ENCODE measurements at regions not wholly inside any gene's neighbourhood (a gene's known extent, or its start where the extent isn't known, plus 50 kb on each side); places are given as distances from the start of the nearest gene placed in this dataset.

DNA sequence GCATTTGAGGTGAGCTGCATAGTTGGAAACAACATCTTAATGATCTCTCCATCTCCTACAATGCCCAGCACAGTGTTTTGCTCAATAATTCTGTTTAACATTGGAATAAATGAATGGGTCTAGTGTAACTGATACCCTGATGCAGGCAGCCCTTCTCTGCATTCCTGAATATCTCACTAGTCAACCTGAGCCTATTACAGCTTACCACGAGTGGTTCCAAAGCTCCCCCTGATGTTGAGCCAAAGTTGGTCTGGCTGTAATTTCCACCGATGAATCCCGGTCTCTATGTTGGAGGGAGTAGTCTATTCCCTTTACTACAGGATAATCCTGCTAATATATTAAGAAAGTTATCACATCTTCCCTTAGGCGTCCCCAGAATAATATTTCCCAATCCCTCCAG is 63.8 kb downstream of the ZBTB18 start:
- H3K36me3 ChIP-seq, result no peaks in the 10 kb centered on the region
- H3K9me3 ChIP-seq, result no peaks in the 10 kb centered on the region
- H3K4me3 ChIP-seq, result no peak overlapping the region
- no peaks in the 10 kb centered on the region for H3K27me3 ChIP-seq
- H3K4me1 ChIP-seq, result no peaks in the 10 kb centered on the region
- no peak for ATAC-seq
- WGBS, 2 donors (ENCODE audit: low coverage in 1 of 2), result 55 to 90% methylated on average over 3 to 4 of the region's 4 CpGs
- H3K27ac ChIP-seq, result no peak overlapping the region
- TF ChIP-seq POLR2AphosphoS5 (IDR thresholded peaks at IDR 0.05) (no peak), POLR2A (IDR thresholded peaks at IDR 0.05) (no peak), EP300 (IDR thresholded peaks at IDR 0.05) (no peak)
- TF ChIP-seq, protein P1, sequence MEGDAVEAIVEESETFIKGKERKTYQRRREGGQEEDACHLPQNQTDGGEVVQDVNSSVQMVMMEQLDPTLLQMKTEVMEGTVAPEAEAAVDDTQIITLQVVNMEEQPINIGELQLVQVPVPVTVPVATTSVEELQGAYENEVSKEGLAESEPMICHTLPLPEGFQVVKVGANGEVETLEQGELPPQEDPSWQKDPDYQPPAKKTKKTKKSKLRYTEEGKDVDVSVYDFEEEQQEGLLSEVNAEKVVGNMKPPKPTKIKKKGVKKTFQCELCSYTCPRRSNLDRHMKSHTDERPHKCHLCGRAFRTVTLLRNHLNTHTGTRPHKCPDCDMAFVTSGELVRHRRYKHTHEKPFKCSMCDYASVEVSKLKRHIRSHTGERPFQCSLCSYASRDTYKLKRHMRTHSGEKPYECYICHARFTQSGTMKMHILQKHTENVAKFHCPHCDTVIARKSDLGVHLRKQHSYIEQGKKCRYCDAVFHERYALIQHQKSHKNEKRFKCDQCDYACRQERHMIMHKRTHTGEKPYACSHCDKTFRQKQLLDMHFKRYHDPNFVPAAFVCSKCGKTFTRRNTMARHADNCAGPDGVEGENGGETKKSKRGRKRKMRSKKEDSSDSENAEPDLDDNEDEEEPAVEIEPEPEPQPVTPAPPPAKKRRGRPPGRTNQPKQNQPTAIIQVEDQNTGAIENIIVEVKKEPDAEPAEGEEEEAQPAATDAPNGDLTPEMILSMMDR (IDR thresholded peaks at IDR 0.05), result no peak

DNA sequence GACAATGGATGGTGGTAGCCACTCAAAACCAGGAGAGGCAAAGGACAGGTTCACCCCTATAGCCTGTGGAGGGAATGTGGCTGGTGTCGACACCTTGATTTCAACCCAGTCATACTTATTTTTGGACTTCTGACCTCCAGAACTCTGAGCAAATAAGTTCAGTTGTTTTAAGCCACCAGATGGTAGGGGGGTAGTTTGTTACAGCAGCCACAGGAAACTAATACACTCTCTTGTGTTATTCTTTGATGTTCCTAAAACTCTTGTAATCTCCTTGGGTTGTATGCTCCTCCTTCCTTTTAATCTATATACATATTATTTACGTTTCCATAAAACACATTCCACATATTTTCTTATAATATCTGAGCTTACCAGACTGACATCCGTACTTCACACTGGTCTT is 65.9 kb downstream of the ZBTB18 start:
- ATAC-seq, result no peak

DNA sequence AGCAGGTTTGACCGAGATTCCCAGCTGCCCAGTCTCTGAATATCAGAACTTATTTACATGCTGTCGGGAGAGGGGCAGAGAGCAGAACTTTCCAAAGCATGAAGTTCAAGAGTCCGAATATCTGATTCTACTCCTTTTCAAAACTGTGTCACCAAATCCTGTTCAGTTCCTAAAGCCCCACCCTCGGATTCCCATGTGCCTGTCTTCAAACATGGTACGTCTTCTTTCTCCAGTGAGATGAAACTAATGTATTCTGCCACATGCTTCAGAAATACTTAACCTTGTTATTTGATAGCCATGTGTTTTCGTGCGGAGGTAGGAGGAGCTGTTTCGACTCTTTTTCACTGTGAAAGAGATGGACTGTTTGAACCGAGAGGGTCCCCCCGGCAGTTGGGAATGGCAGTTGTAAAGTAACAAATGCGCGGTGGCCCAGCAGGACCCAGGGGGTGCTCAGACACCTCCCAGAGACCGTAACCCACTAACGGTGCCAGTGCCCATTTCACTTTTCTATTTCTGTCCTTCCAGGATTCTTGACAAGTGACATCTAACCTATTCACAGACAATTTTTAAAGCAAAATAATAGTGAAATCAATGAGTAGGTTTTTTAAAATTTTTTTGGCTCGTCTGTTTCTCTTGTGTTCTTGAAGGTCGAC is 67.2 kb downstream of the ZBTB18 start:
- no peaks in the 10 kb centered on the region for H3K27me3 ChIP-seq
- 24 to 39% methylated on average over 5 to 16 of the region's 16 CpGs for WGBS, 2 donors (ENCODE audit: low coverage in 1 of 2)

More for the DNA sequence above, 65.9 kb downstream of the ZBTB18 start:
- WGBS, 2 donors (ENCODE audit: low coverage in 1 of 2), result 92 to 100% methylated on average over 3 of the region's 3 CpGs
- H3K27me3 ChIP-seq, result no peaks in the 10 kb centered on the region
- no peaks in the 10 kb centered on the region for H3K9me3 ChIP-seq
- TF ChIP-seq, protein P1 (IDR thresholded peaks at IDR 0.05), result no peak
- TF ChIP-seq POLR2AphosphoS5 (IDR thresholded peaks at IDR 0.05) (no peak), EP300 (IDR thresholded peaks at IDR 0.05) (no peak)
- H3K4me1 ChIP-seq, result no peaks in the 10 kb centered on the region
- H3K27ac ChIP-seq, result no peak overlapping the region
- no peaks in the 10 kb centered on the region for H3K36me3 ChIP-seq
- no peak overlapping the region for H3K4me3 ChIP-seq

DNA sequence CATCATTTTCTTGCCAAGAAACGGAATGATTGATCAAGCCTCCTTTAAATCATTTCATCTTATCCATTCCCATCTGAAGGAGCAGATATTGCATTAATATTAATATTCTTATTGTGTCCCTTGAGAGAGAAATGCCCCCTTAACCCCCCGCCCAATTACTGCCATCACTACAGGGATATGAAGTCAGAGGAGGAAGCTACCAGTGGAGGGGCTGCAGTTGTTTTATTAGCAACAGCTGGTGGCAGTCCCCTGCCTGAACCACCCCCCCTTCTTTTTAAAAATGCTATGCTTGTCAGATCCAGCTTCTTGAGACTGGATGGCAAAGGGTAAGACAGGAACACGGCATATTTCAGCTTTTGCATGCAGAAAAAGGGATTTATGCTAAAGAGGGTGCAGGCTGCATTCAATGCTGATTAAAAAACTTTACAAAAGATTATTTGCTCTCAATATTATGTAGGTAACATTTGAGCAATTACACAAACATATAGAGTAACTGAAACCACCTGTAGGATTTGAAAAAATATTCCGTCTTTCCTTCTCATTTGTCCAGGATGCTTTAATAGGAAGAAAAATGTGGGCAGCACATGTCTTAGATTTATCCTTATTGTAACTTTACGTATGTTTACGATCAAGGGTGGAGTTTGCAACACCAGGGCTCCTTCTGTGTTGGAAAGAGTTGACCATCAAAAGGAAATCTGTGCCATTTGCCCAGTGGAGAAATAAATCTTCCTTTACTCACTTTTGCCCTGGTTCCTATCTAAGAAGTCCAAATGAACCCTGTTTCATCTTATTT is 77.7 kb downstream of the ZBTB18 start:
- no peak for TF ChIP-seq POLR2A (IDR thresholded peaks at IDR 0.05)
- no peak for TF ChIP-seq EP300 (IDR thresholded peaks at IDR 0.05)
- no peak for TF ChIP-seq POLR2AphosphoS5 (IDR thresholded peaks at IDR 0.05)
- TF ChIP-seq, protein P1 (IDR thresholded peaks at IDR 0.05), result no peak
- H3K4me3 ChIP-seq, result no peak overlapping the region
- H3K4me1 ChIP-seq, result no peaks in the 10 kb centered on the region
- H3K36me3 ChIP-seq, result no peaks in the 10 kb centered on the region
- 60 to 74% methylated on average over 5 to 6 of the region's 6 CpGs for WGBS, 2 donors (ENCODE audit: low coverage in 1 of 2)
- no peak for ATAC-seq
- H3K27me3 ChIP-seq, result no peaks in the 10 kb centered on the region
- no peak overlapping the region for H3K27ac ChIP-seq
- H3K9me3 ChIP-seq, result no peaks in the 10 kb centered on the region

More for the DNA sequence above, 67.2 kb downstream of the ZBTB18 start:
- no peak overlapping the region for H3K4me3 ChIP-seq
- no peaks in the 10 kb centered on the region for H3K36me3 ChIP-seq
- H3K4me1 ChIP-seq, result no peaks in the 10 kb centered on the region
- TF ChIP-seq, protein P1 (IDR thresholded peaks at IDR 0.05), result no peak
- TF ChIP-seq POLR2A (IDR thresholded peaks at IDR 0.05) (no peak), EP300 (IDR thresholded peaks at IDR 0.05) (no peak), POLR2AphosphoS5 (IDR thresholded peaks at IDR 0.05) (no peak)
- H3K9me3 ChIP-seq, result no peaks in the 10 kb centered on the region
- ATAC-seq, result no peak
- H3K27ac ChIP-seq, result no peak overlapping the region

DNA sequence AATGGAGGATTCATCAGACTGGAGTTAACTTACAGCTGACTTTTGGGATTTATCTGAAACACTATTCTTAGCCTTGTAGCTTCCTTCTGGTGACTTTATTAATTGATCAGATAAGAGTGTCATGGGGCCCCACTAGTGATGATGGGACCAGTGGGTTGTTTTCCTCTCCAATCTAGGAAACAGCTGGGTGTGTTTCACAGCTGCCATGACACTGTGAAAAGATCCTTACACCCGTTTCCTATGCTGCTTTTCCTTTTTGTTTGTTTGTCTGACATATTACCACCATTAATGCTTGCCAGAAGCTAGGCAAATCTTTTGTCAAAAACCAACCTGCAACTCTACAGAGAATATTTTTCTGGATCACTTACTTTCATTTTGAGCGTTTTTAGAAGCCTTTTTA is 86.2 kb downstream of the ZBTB18 start:
- Histone ChIP-seq H3K36me3 (no peaks in the 10 kb centered on the region), H3K9me3 (no peaks in the 10 kb centered on the region), H3K27ac (no peak overlapping the region), H3K4me1 (no peaks in the 10 kb centered on the region), H3K4me3 (no peak overlapping the region), H3K27me3 (no peaks in the 10 kb centered on the region)
- no peak for ATAC-seq
- WGBS, 2 donors (ENCODE audit: low coverage in 1 of 2), result 47 to 57% methylated on average over 2 of the region's 2 CpGs
- TF ChIP-seq EP300 (IDR thresholded peaks at IDR 0.05) (no peak), POLR2A (IDR thresholded peaks at IDR 0.05) (no peak), POLR2AphosphoS5 (IDR thresholded peaks at IDR 0.05) (no peak)
